Hepatocyte (in vitro differentiated cells): ENCODE measurements at regions not wholly inside any gene's neighbourhood (a gene's known extent, or its start where the extent isn't known, plus 50 kb on each side); places are given as distances from the start of the nearest gene placed in this dataset.

Experiments
- DNase-seq: peaks from one replicate; pipeline ENCODE4 v3.0.0-alpha.2; 2016; ENCODE audit warnings: low spot score
- H2AFZ ChIP-seq: fragments of 200-600 bp; sonication (generic); 2 replicates; pipeline ENCODE4 v1.6.0; 2016; ENCODE audit warnings: antibody characterized with exemption, mild to moderate bottlenecking
- H3K27ac ChIP-seq: fragments of 200-600 bp; sonication (generic); 2 replicates; pipeline ENCODE4 v1.5.1; 2016; ENCODE audit warnings: mild to moderate bottlenecking
- H3K27me3 ChIP-seq: fragments of 200-600 bp; sonication (generic); 2 replicates; pipeline ENCODE4 v1.6.1; 2016
- H3K36me3 ChIP-seq: fragments of 200-600 bp; sonication (generic); replicated peaks from 2 replicates; pipeline ENCODE4 v1.5.1; 2016; ENCODE audit warnings: low read depth; ENCODE audit not compliant: insufficient read depth
- H3K4me1 ChIP-seq: fragments of 200-600 bp; sonication (generic); 2 replicates; pipeline ENCODE4 v1.5.1; 2016; ENCODE audit warnings: mild to moderate bottlenecking, moderate library complexity; ENCODE audit not compliant: insufficient read depth
- H3K4me2 ChIP-seq: fragments of 200-600 bp; sonication (generic); 2 replicates; pipeline ENCODE4 v1.6.0; 2016
- H3K4me3 ChIP-seq: fragments of 200-600 bp; sonication (generic); 2 replicates; pipeline ENCODE4 v1.5.1; 2016; ENCODE audit warnings: mild to moderate bottlenecking
- H3K79me2 ChIP-seq: fragments of 200-600 bp; sonication (generic); 2 replicates; pipeline ENCODE4 v1.6.0; 2017; ENCODE audit warnings: mild to moderate bottlenecking
- H3K9me2 ChIP-seq: fragments of 200-600 bp; sonication (generic); replicated peaks from 2 replicates; pipeline ENCODE4 v1.6.0; 2017; ENCODE audit warnings: mild to moderate bottlenecking; ENCODE audit not compliant: insufficient read depth
- H3K9me3 ChIP-seq: fragments of 200-600 bp; sonication (generic); 2 replicates; pipeline ENCODE4 v1.5.1; 2016; ENCODE audit warnings: low read depth, mild to moderate bottlenecking
- H4K20me1 ChIP-seq: fragments of 200-600 bp; sonication (generic); 2 replicates; pipeline ENCODE4 v1.6.0; 2016; ENCODE audit warnings: mild to moderate bottlenecking; ENCODE audit not compliant: insufficient read depth, poor library complexity, severe bottlenecking
- CTCF ChIP-seq: fragments of 200-600 bp; sonication (generic); IDR thresholded peaks from 2 replicates; pipeline ENCODE4 v1.5.1; 2016; ENCODE audit warnings: antibody characterized with exemption, mild to moderate bottlenecking; ENCODE audit not compliant: poor library complexity
- EZH2 ChIP-seq: fragments of 200-600 bp; sonication (generic); IDR thresholded peaks from 2 replicates; pipeline ENCODE4 v1.6.1; 2016; ENCODE audit warnings: antibody characterized with exemption, mild to moderate bottlenecking, borderline replicate concordance
- EZH2phosphoT487 ChIP-seq: fragments of 200-600 bp; sonication (generic); IDR thresholded peaks from one replicate; pipeline ENCODE4 v1.6.1; 2018; ENCODE audit warnings: antibody characterized with exemption, mild to moderate bottlenecking, low read depth, moderate library complexity; ENCODE audit not compliant: unreplicated experiment, severe bottlenecking
- WGBS: methylation state at CpG from one replicate; pipeline ENCODE4 v1.1.6; 2016; ENCODE audit warnings: low lambda C conversion rate; ENCODE audit errors: missing lambda C conversion rate; 5-methylcytosine and 5-hydroxymethylcytosine counted together

- TF ChIP-seq EZH2 (no peak), CTCF (no peak)
- WGBS, result 91% methylated on average over 4 of the region's 4 CpGs
- no peaks in the 10 kb centered on the region for H3K36me3 ChIP-seq
Observed at GRCh38 chr18:78154853-78155252, 824.8 kb upstream of the SALL3 start.

GRCh38 chr18:78156466-78156865 lies 823.2 kb upstream of the SALL3 start:
- no peaks in the 10 kb centered on the region for H3K36me3 ChIP-seq
- 78% methylated on average over 1 of the region's 1 CpG for WGBS
- TF ChIP-seq EZH2, result no peak
- TF ChIP-seq CTCF, result no peak
- TF ChIP-seq EZH2phosphoT487, result no peak
- H3K79me2 ChIP-seq, result no peaks in the 10 kb centered on the region
- H4K20me1 ChIP-seq, result no peaks in the 10 kb centered on the region
- no peak overlapping the region for H3K4me3 ChIP-seq
- DNase-seq, result no peak
- H3K27ac ChIP-seq, result no peak overlapping the region
- H3K27me3 ChIP-seq, result no peaks in the 10 kb centered on the region
- H2AFZ ChIP-seq, result no peak overlapping the region
- no peaks in the 10 kb centered on the region for H3K9me3 ChIP-seq
- H3K9me2 ChIP-seq, result no peaks in the 10 kb centered on the region
- H3K4me2 ChIP-seq, result no peak overlapping the region
- no peaks in the 10 kb centered on the region for H3K4me1 ChIP-seq

More at GRCh38 chr18:78154853-78155252, 824.8 kb upstream of the SALL3 start:
- no peak overlapping the region for H3K4me3 ChIP-seq
- no peaks in the 10 kb centered on the region for H3K79me2 ChIP-seq
- H3K4me2 ChIP-seq, result no peak overlapping the region
- no peak overlapping the region for H3K27ac ChIP-seq
- H3K9me3 ChIP-seq, result no peaks in the 10 kb centered on the region
- H3K4me1 ChIP-seq, result no peaks in the 10 kb centered on the region
- H2AFZ ChIP-seq, result no peak overlapping the region
- H4K20me1 ChIP-seq, result no peaks in the 10 kb centered on the region
- H3K27me3 ChIP-seq, result no peaks in the 10 kb centered on the region
- no peaks in the 10 kb centered on the region for H3K9me2 ChIP-seq
- no peak for DNase-seq

GRCh38 chr18:78158943-78159342 lies 820.7 kb upstream of the SALL3 start:
- H3K4me2 ChIP-seq, result no peak overlapping the region
- DNase-seq, result no peak
- no peak overlapping the region for H3K4me3 ChIP-seq
- no peak for TF ChIP-seq EZH2phosphoT487
- TF ChIP-seq CTCF, result no peak
- TF ChIP-seq EZH2, result no peak
- WGBS, result 94% methylated on average over 12 of the region's 17 CpGs
- H3K4me1 ChIP-seq, result no peaks in the 10 kb centered on the region
- H2AFZ ChIP-seq, result no peak overlapping the region
- H3K27ac ChIP-seq, result no peak overlapping the region
- no peaks in the 10 kb centered on the region for H3K9me2 ChIP-seq
- no peaks in the 10 kb centered on the region for H3K9me3 ChIP-seq
- no peaks in the 10 kb centered on the region for H3K79me2 ChIP-seq
- H4K20me1 ChIP-seq, result no peaks in the 10 kb centered on the region
- H3K36me3 ChIP-seq, result no peaks in the 10 kb centered on the region
- H3K27me3 ChIP-seq, result no peaks in the 10 kb centered on the region

- Histone ChIP-seq H3K36me3 (no peaks in the 10 kb centered on the region), H3K9me2 (no peaks in the 10 kb centered on the region), H4K20me1 (no peaks in the 10 kb centered on the region), H3K27me3 (no peaks in the 10 kb centered on the region), H3K79me2 (no peaks in the 10 kb centered on the region), H3K9me3 (no peaks in the 10 kb centered on the region), H3K4me2 (no peak overlapping the region), H3K27ac (no peak overlapping the region), H3K4me1 (no peaks in the 10 kb centered on the region), H2AFZ (no peak overlapping the region), H3K4me3 (no peak overlapping the region)
- no peak for TF ChIP-seq EZH2
- no peak for TF ChIP-seq EZH2phosphoT487
- TF ChIP-seq CTCF, result no peak
- no peak for DNase-seq
- 100% methylated on average over 2 of the region's 8 CpGs for WGBS
Observed at GRCh38 chr18:78159397-78159796, 820.2 kb upstream of the SALL3 start.
